NCI-H2227 (cell line): ENCODE measurements at regions not wholly inside any gene's neighbourhood (a gene's known extent, or its start where the extent isn't known, plus 50 kb on each side); places are given as distances from the start of the nearest gene placed in this dataset.

Experiments
- DNase-seq: peaks from one replicate; lab custom pipeline; 2025; ENCODE audit not compliant: unreplicated experiment; lab: John Stamatoyannopoulos, UW

GRCh38 chr10:21099291-21100062 lies 202.4 kb upstream of the NEBL start:
- DNase-seq = no peak

- DNase-seq = no peak
Measured at GRCh38 chr10:21097926-21098355, 200.8 kb upstream of the NEBL start.

- no peak for DNase-seq
Measured at GRCh38 chr10:21095494-21096055, 198.5 kb upstream of the NEBL start.

GRCh38 chr10:21095073-21095472 lies 198.0 kb upstream of the NEBL start:
- no peak for DNase-seq

- DNase-seq = no peak
Measured at GRCh38 chr10:21092683-21093524, 195.8 kb upstream of the NEBL start.

- no peak for DNase-seq
Measured at GRCh38 chr10:21090609-21091082, 193.5 kb upstream of the NEBL start.

GRCh38 chr10:21087476-21087875 lies 190.4 kb upstream of the NEBL start:
- no peak for DNase-seq

- no peak for DNase-seq
Measured at GRCh38 chr10:21084700-21085099, 187.6 kb upstream of the NEBL start.

- DNase-seq = no peak
Measured at GRCh38 chr10:21083861-21084260, 186.8 kb upstream of the NEBL start.

- no peak for DNase-seq
Measured at GRCh38 chr10:21082206-21082605, 185.1 kb upstream of the NEBL start.

GRCh38 chr10:21080261-21080660 lies 183.2 kb upstream of the NEBL start:
- no peak for DNase-seq

- DNase-seq = no peak
Measured at GRCh38 chr10:21079330-21079658, 182.2 kb upstream of the NEBL start.

- DNase-seq = peak; percentile 79
Measured at GRCh38 chr10:21078410-21079329, 181.6 kb upstream of the NEBL start.

GRCh38 chr10:21077681-21078080 lies 180.6 kb upstream of the NEBL start:
- DNase-seq = no peak

- no peak for DNase-seq
Measured at GRCh38 chr10:21076381-21076780, 179.3 kb upstream of the NEBL start.

GRCh38 chr10:21075880-21076279 lies 178.8 kb upstream of the NEBL start:
- no peak for DNase-seq

GRCh38 chr10:21071001-21071673 lies 174.0 kb upstream of the NEBL start:
- no peak for DNase-seq

GRCh38 chr10:21069929-21070700 lies 173.0 kb upstream of the NEBL start:
- DNase-seq = peak; percentile 75

- no peak for DNase-seq
Measured at GRCh38 chr10:21069278-21069677, 172.2 kb upstream of the NEBL start.
